HG02938 (cell line): ENCODE measurements at regions not wholly inside any gene's neighbourhood (a gene's known extent, or its start where the extent isn't known, plus 50 kb on each side); places are given as distances from the start of the nearest gene placed in this dataset.

Source experiments
- ATAC-seq: cut with Tn5 transposase; IDR thresholded peaks from one replicate; pipeline ENCODE4 v1.9.1; 2021; ENCODE audit warnings: mild to moderate bottlenecking, moderate library complexity; ENCODE audit not compliant: unreplicated experiment

DNA sequence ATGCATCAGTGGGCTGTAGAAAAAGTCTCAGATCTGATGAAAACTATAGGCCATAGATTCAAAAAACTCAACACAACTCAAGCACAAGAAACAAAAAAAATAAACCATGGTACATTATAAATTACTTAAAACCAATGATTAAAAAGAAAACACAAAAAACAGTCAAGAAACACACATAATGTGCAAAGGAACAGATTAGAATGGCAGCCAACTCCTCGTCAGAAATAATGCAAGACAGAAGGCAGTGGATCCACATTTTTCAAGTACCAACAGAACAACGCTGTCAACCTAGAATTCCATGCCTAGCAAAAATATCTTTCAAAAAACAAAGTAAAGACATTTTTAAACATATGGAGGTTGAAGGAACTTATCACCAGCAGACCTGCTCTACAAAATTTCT lies 69.7 kb downstream of the PSMB1 start:
- no peak for ATAC-seq

GRCh38 chr6:170480050-170480692 lies 72.9 kb downstream of the PSMB1 start:
- no peak for ATAC-seq

- ATAC-seq: no peak
Observed at GRCh38 chr6:170476360-170476759, 76.7 kb downstream of the PSMB1 start.

DNA sequence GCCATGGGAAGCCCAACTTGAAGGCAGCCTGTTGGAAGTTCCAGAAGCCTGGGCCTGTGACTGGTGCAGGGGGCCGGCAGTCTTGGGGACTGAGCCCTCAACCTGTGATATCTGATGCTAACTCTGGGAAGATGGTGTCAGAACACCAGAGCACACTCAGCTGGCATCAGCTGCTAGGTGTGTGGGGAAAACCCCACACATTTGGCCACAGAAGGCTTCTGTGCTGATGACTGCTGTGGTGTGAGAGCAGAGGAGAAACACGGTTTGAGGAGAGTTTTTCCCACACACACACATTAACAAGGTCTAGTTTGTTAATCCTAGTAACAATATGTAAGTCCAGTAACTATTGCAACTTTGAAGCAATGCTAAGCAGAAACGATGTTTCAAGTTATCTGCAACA lies 78.0 kb downstream of the PSMB1 start:
- ATAC-seq: no peak

GRCh38 chr6:170473801-170474200 lies 79.3 kb downstream of the PSMB1 start:
- no peak for ATAC-seq

GRCh38 chr6:170473301-170473717 lies 79.8 kb downstream of the PSMB1 start:
- ATAC-seq: no peak

- no peak for ATAC-seq
Observed at GRCh38 chr6:170471491-170471890, 81.6 kb downstream of the PSMB1 start.

DNA sequence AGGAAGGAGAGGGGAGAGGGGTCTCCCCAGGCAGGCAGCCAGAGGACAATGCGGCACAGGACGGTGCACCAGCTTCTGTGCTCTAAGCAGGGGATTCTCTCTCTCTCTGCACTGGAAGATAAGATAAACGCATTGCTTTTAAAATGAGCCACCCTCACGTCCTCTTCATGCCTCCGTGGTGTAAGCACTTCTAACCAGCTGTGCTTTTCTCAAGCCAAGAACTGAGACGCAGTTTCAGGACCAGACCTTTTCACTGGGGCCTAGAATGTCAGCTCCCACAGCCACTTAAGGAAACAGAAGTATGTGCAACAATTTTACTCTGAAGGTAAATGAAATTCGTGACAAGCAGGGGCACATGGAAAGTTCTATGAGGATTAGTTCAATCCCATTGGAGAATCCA lies 82.4 kb downstream of the PSMB1 start:
- ATAC-seq: no peak

DNA sequence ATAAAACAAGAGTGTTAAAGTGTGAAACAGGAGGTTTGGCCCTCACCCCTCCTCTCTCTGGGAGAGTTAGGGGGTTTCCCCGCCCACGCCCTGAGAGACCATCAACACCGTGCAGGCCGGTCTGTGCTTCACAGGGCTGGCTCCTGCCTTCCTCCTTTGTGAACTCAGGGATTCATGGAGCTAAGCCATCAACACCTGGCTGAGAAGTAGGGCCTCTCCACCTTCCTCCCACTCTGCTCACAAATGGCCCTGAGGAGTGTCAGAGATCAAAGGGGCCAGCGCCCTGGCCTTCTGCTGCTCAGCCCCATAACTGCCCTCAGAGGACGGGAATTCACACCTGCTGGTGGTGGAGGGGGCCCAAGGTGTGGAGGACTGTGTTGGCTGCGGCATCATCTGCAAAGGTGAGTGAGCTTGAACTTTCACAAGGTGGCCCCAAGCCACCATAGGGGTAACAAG lies 88.6 kb downstream of the PSMB1 start:
- no peak for ATAC-seq

- no peak for ATAC-seq
Observed at GRCh38 chr6:170464080-170464479, 89.0 kb downstream of the PSMB1 start.

- no peak for ATAC-seq
Observed at GRCh38 chr6:170463101-170463721, 89.9 kb downstream of the PSMB1 start.

GRCh38 chr6:170462366-170463020 lies 90.6 kb downstream of the PSMB1 start:
- ATAC-seq: no peak

- ATAC-seq: no peak
Observed at GRCh38 chr6:170461556-170462365, 91.3 kb downstream of the PSMB1 start.

- ATAC-seq: no peak
Observed at GRCh38 chr6:170461111-170461510, 92.0 kb downstream of the PSMB1 start.

- ATAC-seq: no peak
Observed at GRCh38 chr6:170460641-170461040, 92.5 kb downstream of the PSMB1 start.

GRCh38 chr6:170459451-170459850 lies 93.7 kb downstream of the PSMB1 start:
- ATAC-seq: peak; percentile 85

- ATAC-seq: no peak
Observed at GRCh38 chr6:170456886-170457698, 96.0 kb downstream of the PSMB1 start.
